ENCODE measurements at regions not wholly inside any gene's neighbourhood (a gene's known extent, or its start where the extent isn't known, plus 50 kb on each side); places are given as distances from the start of the nearest gene placed in this dataset.
"Not testable (repeated sequence)": the region's sequence is repeated elsewhere in the genome, so short reads cannot be mapped to it uniquely, and the experiment has no call there.

DNA sequence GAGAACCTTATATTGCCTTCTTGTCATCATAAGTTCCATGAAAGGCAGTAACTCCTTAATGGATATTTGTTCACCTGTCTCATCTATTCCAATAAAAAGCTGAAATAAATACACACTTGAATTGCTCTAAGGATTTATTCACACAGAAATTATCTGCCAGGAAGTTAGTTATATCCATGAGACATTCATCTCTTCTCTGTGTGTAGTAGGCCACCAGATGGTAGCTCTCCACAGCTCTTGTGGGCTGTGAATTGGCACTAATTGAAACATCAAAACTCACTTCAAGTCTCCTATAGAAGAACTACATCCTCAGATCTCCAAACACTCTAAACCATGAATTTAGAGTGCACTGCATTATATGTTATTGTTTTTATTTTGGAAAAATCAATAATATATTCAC is 189.6 kb downstream of the DSC3 start:
- Histone ChIP-seq H3K9ac (ENCODE audit: low read depth in 1 of 2, low read length in 2 of 2) (no peak overlapping the region), H3K36me3 (ENCODE audit: control insufficient read depth in 2 of 2, insufficient read depth in 2 of 2, low read length in 2 of 2) (no peaks in the 10 kb centered on the region), H3K4me1 (ENCODE audit: control insufficient read depth in 2 of 2, insufficient read depth in 2 of 2, low read length in 2 of 2) (no peaks in the 10 kb centered on the region), H3K9me3 (ENCODE audit: control insufficient read depth in 2 of 2, low read length in 2 of 2) (no peaks in the 10 kb centered on the region), H3K27ac (ENCODE audit: low read depth in 2 of 2, low read length in 2 of 2) (no peak overlapping the region), H3K4me3 (ENCODE audit: low read length in 2 of 2) (no peak overlapping the region), H3K27me3 (ENCODE audit: control insufficient read depth in 2 of 2, insufficient read depth in 2 of 2, low read length in 2 of 2) (no peaks in the 10 kb centered on the region)

DNA sequence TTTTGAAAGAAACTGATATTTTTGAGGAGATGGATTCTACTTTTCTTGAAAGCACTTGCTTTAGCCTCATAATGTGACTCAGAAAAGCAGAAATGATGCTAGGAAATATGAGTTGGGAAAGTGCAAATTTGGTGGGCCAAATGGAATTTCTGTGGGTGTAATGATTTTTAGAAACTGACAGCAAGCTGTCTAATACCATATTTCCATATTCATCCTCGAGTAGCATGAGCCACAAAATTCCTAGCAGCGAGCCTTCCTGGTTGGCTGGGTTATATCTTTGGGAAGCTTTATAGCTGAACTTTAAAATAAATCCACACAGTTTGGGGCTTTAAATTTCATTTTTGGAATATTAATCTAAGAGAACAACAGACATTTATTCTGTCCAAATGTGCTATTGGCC is 190.0 kb downstream of the DSC3 start:
- Histone ChIP-seq H3K4me1 (ENCODE audit: control insufficient read depth in 2 of 2, insufficient read depth in 2 of 2, low read length in 2 of 2) (no peaks in the 10 kb centered on the region), H3K9me3 (ENCODE audit: control insufficient read depth in 2 of 2, low read length in 2 of 2) (no peaks in the 10 kb centered on the region), H3K27ac (ENCODE audit: low read depth in 2 of 2, low read length in 2 of 2) (no peak overlapping the region), H3K9ac (ENCODE audit: low read depth in 1 of 2, low read length in 2 of 2) (no peak overlapping the region), H3K27me3 (ENCODE audit: control insufficient read depth in 2 of 2, insufficient read depth in 2 of 2, low read length in 2 of 2) (no peaks in the 10 kb centered on the region), H3K4me3 (ENCODE audit: low read length in 2 of 2) (no peak overlapping the region), H3K36me3 (ENCODE audit: control insufficient read depth in 2 of 2, insufficient read depth in 2 of 2, low read length in 2 of 2) (no peaks in the 10 kb centered on the region)

GRCh38 chr18:30839056-30839561 is 203.4 kb downstream of the DSC3 start:
- H3K27ac ChIP-seq (ENCODE audit: low read depth in 2 of 2, low read length in 2 of 2); H3K4me3 ChIP-seq (ENCODE audit: low read length in 2 of 2); H3K9ac ChIP-seq (ENCODE audit: low read depth in 1 of 2, low read length in 2 of 2); H3K27me3 ChIP-seq (ENCODE audit: control insufficient read depth in 2 of 2, insufficient read depth in 2 of 2, low read length in 2 of 2); H3K36me3 ChIP-seq (ENCODE audit: control insufficient read depth in 2 of 2, insufficient read depth in 2 of 2, low read length in 2 of 2); H3K4me1 ChIP-seq (ENCODE audit: control insufficient read depth in 2 of 2, insufficient read depth in 2 of 2, low read length in 2 of 2); H3K9me3 ChIP-seq (ENCODE audit: control insufficient read depth in 2 of 2, low read length in 2 of 2): not testable (repeated sequence)

DNA sequence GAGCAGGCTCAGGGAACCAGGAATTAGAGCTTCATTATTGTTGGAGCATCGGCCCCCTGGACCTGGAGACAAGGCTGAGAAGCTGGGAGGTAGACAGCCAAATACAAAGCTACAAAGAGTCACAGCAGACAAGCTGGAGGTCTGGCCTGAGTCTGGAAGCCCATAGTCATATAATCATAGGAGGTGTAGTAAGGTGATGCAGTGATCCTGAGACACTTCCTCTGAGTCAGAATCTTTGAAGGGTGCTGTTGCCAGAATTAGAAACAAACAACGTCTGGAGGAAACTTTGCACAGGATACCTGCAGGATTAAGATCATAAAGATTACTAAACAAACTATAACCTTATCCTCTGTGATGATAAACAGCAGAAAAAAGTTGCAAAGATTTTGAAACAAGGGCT is 213.8 kb downstream of the DSC3 start:
- Histone ChIP-seq H3K27me3 (ENCODE audit: control insufficient read depth in 2 of 2, insufficient read depth in 2 of 2, low read length in 2 of 2) (no peaks in the 10 kb centered on the region), H3K9ac (ENCODE audit: low read depth in 1 of 2, low read length in 2 of 2) (no peak overlapping the region), H3K27ac (ENCODE audit: low read depth in 2 of 2, low read length in 2 of 2) (no peak overlapping the region), H3K4me3 (ENCODE audit: low read length in 2 of 2) (no peak overlapping the region), H3K36me3 (ENCODE audit: control insufficient read depth in 2 of 2, insufficient read depth in 2 of 2, low read length in 2 of 2) (no peaks in the 10 kb centered on the region), H3K4me1 (ENCODE audit: control insufficient read depth in 2 of 2, insufficient read depth in 2 of 2, low read length in 2 of 2) (no peaks in the 10 kb centered on the region), H3K9me3 (ENCODE audit: control insufficient read depth in 2 of 2, low read length in 2 of 2) (no peaks in the 10 kb centered on the region)

GRCh38 chr18:30819619-30820018 is 222.9 kb downstream of the DSC3 start:
- Histone ChIP-seq H3K27me3 (ENCODE audit: control insufficient read depth in 2 of 2, insufficient read depth in 2 of 2, low read length in 2 of 2) (no peaks in the 10 kb centered on the region), H3K9ac (ENCODE audit: low read depth in 1 of 2, low read length in 2 of 2) (no peak overlapping the region), H3K36me3 (ENCODE audit: control insufficient read depth in 2 of 2, insufficient read depth in 2 of 2, low read length in 2 of 2) (no peaks in the 10 kb centered on the region), H3K9me3 (ENCODE audit: control insufficient read depth in 2 of 2, low read length in 2 of 2) (no peaks in the 10 kb centered on the region), H3K27ac (ENCODE audit: low read depth in 2 of 2, low read length in 2 of 2) (no peak overlapping the region), H3K4me1 (ENCODE audit: control insufficient read depth in 2 of 2, insufficient read depth in 2 of 2, low read length in 2 of 2) (no peaks in the 10 kb centered on the region), H3K4me3 (ENCODE audit: low read length in 2 of 2) (no peak overlapping the region)

GRCh38 chr18:30814446-30814845 is 228.1 kb downstream of the DSC3 start:
- Histone ChIP-seq H3K9me3 (ENCODE audit: control insufficient read depth in 2 of 2, low read length in 2 of 2) (no peaks in the 10 kb centered on the region), H3K27me3 (ENCODE audit: control insufficient read depth in 2 of 2, insufficient read depth in 2 of 2, low read length in 2 of 2) (no peaks in the 10 kb centered on the region), H3K27ac (ENCODE audit: low read depth in 2 of 2, low read length in 2 of 2) (no peak overlapping the region), H3K4me3 (ENCODE audit: low read length in 2 of 2) (no peak overlapping the region), H3K36me3 (ENCODE audit: control insufficient read depth in 2 of 2, insufficient read depth in 2 of 2, low read length in 2 of 2) (no peaks in the 10 kb centered on the region), H3K4me1 (ENCODE audit: control insufficient read depth in 2 of 2, insufficient read depth in 2 of 2, low read length in 2 of 2) (no peaks in the 10 kb centered on the region), H3K9ac (ENCODE audit: low read depth in 1 of 2, low read length in 2 of 2) (no peak overlapping the region)

DNA sequence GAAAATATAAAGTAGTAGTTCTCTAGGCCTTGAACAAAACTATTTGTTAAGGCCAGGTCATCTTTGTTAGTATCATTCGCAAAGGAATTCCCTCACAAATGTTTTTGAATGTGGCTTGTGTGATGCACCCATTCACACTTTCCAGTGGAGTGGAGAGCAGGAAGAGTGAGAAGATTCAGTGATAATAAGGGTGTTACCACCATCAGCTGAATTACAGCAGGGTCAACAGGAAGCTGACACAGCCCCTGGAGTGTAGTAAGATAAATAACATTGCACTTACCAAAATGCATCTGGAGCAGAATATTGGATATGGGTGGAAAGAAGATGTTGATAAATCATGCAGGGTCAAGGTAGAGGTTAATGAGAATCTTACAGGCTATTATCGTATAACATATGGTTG is 231.0 kb downstream of the DSC3 start:
- Histone ChIP-seq H3K4me1 (ENCODE audit: control insufficient read depth in 2 of 2, insufficient read depth in 2 of 2, low read length in 2 of 2) (no peaks in the 10 kb centered on the region), H3K4me3 (ENCODE audit: low read length in 2 of 2) (no peak overlapping the region), H3K27me3 (ENCODE audit: control insufficient read depth in 2 of 2, insufficient read depth in 2 of 2, low read length in 2 of 2) (no peaks in the 10 kb centered on the region)

DNA sequence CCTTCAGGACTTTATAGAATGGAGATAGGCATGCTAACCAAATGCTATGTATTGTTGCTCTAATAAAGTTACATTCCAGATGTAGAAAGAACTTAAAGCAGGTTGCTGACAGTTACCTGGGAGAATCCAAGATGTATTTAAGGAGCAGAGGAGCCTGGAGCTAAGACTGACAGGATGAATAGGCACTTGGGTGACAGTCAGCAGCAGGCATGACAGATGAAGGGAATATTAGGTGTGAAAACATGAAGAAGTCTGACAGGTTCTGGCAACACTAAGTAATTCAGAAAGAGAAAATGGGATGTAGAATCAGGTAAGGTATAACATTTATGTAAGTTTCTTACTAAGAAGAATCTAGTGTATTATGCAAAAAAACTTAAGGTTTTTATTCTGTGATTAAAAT is 232.0 kb downstream of the DSC3 start:
- Histone ChIP-seq H3K9me3 (ENCODE audit: control insufficient read depth in 2 of 2, low read length in 2 of 2) (no peaks in the 10 kb centered on the region), H3K27me3 (ENCODE audit: control insufficient read depth in 2 of 2, insufficient read depth in 2 of 2, low read length in 2 of 2) (no peaks in the 10 kb centered on the region), H3K9ac (ENCODE audit: low read depth in 1 of 2, low read length in 2 of 2) (no peak overlapping the region), H3K4me3 (ENCODE audit: low read length in 2 of 2) (no peak overlapping the region), H3K36me3 (ENCODE audit: control insufficient read depth in 2 of 2, insufficient read depth in 2 of 2, low read length in 2 of 2) (no peaks in the 10 kb centered on the region), H3K27ac (ENCODE audit: low read depth in 2 of 2, low read length in 2 of 2) (no peak overlapping the region), H3K4me1 (ENCODE audit: control insufficient read depth in 2 of 2, insufficient read depth in 2 of 2, low read length in 2 of 2) (no peaks in the 10 kb centered on the region)

More for the DNA sequence above, 231.0 kb downstream of the DSC3 start:
- Histone ChIP-seq H3K27ac (ENCODE audit: low read depth in 2 of 2, low read length in 2 of 2) (no peak overlapping the region), H3K36me3 (ENCODE audit: control insufficient read depth in 2 of 2, insufficient read depth in 2 of 2, low read length in 2 of 2) (no peaks in the 10 kb centered on the region), H3K9ac (ENCODE audit: low read depth in 1 of 2, low read length in 2 of 2) (no peak overlapping the region), H3K9me3 (ENCODE audit: control insufficient read depth in 2 of 2, low read length in 2 of 2) (no peaks in the 10 kb centered on the region)

DNA sequence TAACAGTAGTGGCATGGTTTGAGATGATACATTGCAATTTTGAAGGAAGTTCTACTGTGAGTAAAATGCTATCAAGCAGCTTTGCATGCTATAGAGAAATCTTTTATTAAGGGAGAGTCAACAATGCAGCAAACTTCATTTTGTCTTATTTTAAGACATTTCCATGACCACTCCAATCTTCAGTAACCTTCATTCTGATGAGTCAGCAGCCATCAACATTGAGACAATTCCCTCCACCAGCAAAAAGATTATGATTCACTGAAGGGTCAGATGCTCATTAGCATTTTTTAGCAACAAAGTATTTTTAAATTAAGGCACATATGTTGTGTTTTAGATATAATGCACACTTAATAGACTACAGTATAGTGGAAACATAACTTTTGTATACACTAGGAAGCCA is 235.7 kb downstream of the DSC3 start:
- Histone ChIP-seq H3K4me1 (ENCODE audit: control insufficient read depth in 2 of 2, insufficient read depth in 2 of 2, low read length in 2 of 2) (no peaks in the 10 kb centered on the region), H3K36me3 (ENCODE audit: control insufficient read depth in 2 of 2, insufficient read depth in 2 of 2, low read length in 2 of 2) (no peaks in the 10 kb centered on the region), H3K9ac (ENCODE audit: low read depth in 1 of 2, low read length in 2 of 2) (no peak overlapping the region), H3K27ac (ENCODE audit: low read depth in 2 of 2, low read length in 2 of 2) (no peak overlapping the region), H3K4me3 (ENCODE audit: low read length in 2 of 2) (no peak overlapping the region), H3K9me3 (ENCODE audit: control insufficient read depth in 2 of 2, low read length in 2 of 2) (no peaks in the 10 kb centered on the region), H3K27me3 (ENCODE audit: control insufficient read depth in 2 of 2, insufficient read depth in 2 of 2, low read length in 2 of 2) (no peaks in the 10 kb centered on the region)

DNA sequence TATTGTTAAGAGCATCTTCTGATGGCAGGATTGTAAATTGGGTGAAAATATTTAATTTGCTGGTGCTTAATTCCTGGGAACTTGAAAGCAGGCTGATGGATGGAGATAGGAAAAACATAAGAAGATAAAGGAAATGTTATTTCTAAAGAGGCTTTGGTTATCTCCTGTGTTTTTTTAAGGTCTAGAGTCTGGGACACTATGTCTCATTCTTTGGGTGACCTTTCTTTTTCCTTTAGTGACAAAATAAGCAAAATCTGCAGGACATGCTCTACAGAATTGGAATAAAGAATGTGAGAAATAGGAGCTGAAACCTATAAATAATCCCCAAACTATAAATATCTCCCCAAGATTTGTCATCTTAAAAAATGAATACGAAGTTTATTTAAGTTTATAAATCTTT is 241.7 kb downstream of the DSC3 start:
- H3K4me3 ChIP-seq (ENCODE audit: low read length in 2 of 2): no peak overlapping the region
- H3K36me3 ChIP-seq (ENCODE audit: control insufficient read depth in 2 of 2, insufficient read depth in 2 of 2, low read length in 2 of 2): no peaks in the 10 kb centered on the region
- no peak overlapping the region for H3K9ac ChIP-seq (ENCODE audit: low read depth in 1 of 2, low read length in 2 of 2)
- no peaks in the 10 kb centered on the region for H3K9me3 ChIP-seq (ENCODE audit: control insufficient read depth in 2 of 2, low read length in 2 of 2)
- no peaks in the 10 kb centered on the region for H3K27me3 ChIP-seq (ENCODE audit: control insufficient read depth in 2 of 2, insufficient read depth in 2 of 2, low read length in 2 of 2)
- H3K4me1 ChIP-seq (ENCODE audit: control insufficient read depth in 2 of 2, insufficient read depth in 2 of 2, low read length in 2 of 2): no peaks in the 10 kb centered on the region
- no peak overlapping the region for H3K27ac ChIP-seq (ENCODE audit: low read depth in 2 of 2, low read length in 2 of 2)

- no peaks in the 10 kb centered on the region for H3K9me3 ChIP-seq (ENCODE audit: control insufficient read depth in 2 of 2, low read length in 2 of 2)
- H3K27ac ChIP-seq (ENCODE audit: low read depth in 2 of 2, low read length in 2 of 2): no peak overlapping the region
- no peak overlapping the region for H3K9ac ChIP-seq (ENCODE audit: low read depth in 1 of 2, low read length in 2 of 2)
- H3K36me3 ChIP-seq (ENCODE audit: control insufficient read depth in 2 of 2, insufficient read depth in 2 of 2, low read length in 2 of 2): no peaks in the 10 kb centered on the region
- no peak overlapping the region for H3K4me3 ChIP-seq (ENCODE audit: low read length in 2 of 2)
- H3K27me3 ChIP-seq (ENCODE audit: control insufficient read depth in 2 of 2, insufficient read depth in 2 of 2, low read length in 2 of 2): no peaks in the 10 kb centered on the region
- H3K4me1 ChIP-seq (ENCODE audit: control insufficient read depth in 2 of 2, insufficient read depth in 2 of 2, low read length in 2 of 2): no peaks in the 10 kb centered on the region
Measured at GRCh38 chr18:30792051-30792450, 250.5 kb downstream of the DSC3 start.

Measured in mucosa of rectum (tissue), 2 donors.